NCI-H2196 (cell line): ENCODE measurements at regions not wholly inside any gene's neighbourhood (a gene's known extent, or its start where the extent isn't known, plus 50 kb on each side); places are given as distances from the start of the nearest gene placed in this dataset.
"Not testable (repeated sequence)": the region's sequence is repeated elsewhere in the genome, so short reads cannot be mapped to it uniquely, and the experiment has no call there.

Experiments used
- DNase-seq: peaks from one replicate; lab custom pipeline; 2025; ENCODE audit not compliant: unreplicated experiment; lab: John Stamatoyannopoulos, UW

DNA sequence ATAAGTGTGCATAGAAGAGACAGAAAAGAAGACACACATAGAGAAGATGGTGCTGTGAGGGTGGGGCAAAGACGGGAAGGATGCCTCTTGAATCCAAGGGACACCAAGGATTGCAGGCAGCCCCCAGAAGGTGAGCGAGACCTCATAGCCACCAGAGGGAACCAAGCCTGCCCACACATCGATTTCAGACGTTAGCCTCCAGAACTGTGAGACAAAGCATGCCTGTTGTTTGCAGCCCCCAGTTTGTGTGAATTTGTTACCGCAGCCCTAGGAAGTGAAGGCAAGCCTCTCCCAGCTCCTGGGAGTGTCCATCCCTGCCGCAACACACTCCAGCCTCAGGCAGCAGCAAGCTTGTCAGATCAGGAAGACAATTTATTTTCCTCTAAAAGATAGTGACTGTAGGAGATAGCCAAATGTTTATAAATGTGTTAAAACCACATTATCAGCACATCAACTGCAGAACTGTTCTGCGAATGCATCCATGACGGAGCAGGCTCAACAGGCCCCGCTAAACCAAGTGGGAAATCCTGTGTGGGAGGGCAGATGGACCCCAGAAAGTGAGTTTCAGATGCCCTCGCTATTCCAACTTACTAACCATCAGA lies 543.3 kb downstream of the MATN1 start:
- DNase-seq, result no peak

DNA sequence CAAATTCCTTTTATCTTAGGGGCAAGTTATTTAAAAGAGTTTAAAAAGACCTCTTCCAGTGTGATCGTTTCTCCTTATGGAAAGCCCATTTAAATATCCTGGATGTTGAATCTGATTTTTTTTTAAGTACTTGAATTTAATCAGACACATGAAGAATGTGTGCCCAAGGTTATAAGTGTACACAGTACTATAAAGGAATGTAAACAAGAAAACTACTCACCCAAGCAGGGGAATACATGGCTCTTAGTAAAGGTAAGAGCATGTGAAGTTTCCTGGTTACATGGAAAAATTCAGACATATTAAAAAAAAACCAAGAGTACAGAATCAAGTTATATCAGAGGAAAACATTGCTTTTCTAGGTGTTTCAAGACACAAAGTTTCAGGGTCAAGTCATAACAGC lies 546.9 kb downstream of the MATN1 start:
- DNase-seq, result no peak

DNA sequence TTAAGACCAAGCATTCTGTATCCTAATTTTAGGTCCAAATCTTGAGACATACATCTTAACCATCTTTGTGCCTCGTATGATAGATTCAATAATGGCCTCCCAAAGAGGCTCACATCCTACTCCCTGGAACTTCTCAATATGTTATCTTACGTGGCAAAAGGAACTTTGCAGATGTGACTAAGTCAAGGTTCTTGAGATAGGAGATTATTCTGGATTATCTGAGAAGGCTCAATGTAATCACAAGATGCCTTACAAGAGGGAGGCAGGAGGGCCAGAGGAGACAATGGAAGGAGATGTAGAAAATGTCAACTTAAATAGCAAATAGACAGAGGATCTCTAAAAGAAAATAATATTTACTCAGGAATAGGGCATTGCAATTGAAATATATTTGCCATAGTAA lies 548.9 kb downstream of the MATN1 start:
- DNase-seq, result no peak

DNA sequence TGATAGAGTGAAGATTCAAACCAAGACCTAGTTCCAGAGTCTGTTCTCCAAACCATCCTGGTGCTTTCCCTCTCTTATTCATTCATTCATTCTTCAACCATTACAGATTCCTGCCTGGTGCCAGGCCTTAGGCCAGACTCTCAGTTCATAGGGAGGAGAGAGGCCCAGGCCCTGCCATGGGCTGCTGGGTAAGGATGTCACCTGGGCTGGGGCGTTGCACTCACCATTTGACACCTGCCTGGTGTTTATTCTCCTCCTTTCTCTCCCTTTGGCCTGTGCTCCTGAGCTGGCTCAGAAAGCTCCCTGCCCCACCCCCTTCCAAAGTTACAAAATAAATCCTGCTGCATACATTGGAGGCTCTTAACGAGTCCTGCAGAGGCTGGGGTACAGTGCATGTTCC lies 549.8 kb downstream of the MATN1 start:
- DNase-seq, result no peak

DNA sequence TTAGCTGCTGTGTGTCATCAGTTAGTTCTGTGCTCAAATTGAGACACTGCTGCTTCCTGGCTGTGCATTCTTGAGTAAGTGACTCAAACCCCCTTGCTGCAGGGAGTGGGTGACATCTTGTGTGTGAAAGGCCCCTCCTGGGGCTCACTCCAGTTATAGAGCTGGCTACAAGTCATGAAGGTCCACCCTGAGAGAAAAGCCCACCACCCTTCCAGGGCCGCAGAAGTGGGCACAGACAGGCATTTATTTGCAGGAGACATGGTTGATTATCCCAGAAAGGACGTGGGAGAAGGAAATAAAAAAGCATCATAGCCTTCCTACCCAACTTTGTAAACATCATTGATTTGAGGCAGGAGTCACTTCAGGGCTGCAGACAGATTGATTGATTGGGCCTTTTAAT lies 550.6 kb downstream of the MATN1 start:
- no peak for DNase-seq

DNA sequence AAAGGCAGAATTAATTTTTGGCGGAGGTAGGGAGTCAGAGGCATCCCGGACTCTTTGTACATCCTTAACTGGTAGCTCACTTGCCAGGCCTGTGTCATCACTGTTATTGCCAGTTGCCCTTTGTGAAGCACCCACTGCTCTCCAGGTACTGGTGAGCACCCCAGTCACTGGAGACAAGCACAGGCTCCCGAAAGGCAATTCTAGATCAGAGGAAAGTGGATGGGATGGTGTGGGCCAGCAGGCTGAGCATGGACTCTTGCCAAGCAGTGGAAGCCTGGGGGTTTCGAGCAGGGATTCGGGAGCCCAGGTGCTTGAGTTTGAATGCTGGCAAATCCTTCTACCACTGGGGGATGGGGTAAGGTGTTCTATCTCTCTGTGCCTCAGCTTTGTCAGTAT lies 551.1 kb downstream of the MATN1 start:
- no peak for DNase-seq

DNA sequence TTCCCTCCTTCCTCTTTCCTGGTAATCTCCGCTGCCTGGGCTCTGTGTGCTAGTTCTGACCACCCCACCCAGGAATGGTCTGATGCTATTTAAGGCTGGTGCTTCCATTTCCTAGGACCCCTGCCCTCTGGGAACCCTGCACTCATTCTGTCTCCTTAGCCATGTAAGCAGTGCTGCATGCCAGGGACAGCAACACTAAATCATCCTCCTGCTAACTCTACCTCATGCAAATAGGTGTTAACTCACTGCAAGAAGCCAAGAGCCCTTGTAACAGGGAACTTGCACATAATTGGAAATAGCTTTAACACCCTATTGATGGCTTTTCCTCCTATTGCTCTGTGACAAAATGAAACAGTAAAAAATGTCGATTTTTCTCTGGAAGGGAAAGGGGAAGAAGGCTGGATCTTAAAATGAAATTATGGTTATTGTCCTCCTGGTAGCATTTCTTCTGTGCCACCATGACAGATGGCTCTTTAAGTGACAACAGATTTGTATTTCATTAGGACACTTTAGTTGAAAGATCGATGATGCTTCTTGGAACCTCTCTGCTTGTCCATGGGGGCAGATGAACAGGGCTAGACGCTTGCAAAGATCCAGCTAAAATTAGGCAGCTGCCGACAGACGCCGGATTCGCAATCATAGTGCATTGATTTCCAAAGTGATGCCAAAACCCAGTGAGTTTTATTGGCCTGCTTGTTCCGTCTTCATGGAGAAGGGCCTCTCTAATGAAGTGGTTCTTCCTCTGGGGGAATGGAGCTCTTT lies 551.7 kb downstream of the MATN1 start:
- no peak for DNase-seq

DNA sequence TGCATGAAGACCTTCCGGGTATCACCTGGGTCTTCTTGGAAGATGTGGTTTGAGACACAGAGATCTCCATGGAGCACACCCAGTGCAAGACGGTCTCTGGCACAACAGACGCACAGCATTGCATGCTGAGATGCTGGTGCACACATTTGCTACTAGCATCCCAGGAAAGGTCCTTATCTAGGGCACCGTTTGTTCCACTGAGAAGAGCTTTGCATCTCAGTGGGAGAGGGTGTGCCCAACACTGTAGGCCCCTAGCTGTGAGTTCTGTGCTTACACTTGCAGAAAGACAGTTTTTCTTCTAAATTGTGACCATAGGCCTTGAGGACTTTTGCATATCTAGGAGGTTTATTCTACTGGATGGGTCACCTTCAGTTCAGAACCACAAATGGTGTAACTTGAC lies 554.1 kb downstream of the MATN1 start:
- DNase-seq, result no peak

DNA sequence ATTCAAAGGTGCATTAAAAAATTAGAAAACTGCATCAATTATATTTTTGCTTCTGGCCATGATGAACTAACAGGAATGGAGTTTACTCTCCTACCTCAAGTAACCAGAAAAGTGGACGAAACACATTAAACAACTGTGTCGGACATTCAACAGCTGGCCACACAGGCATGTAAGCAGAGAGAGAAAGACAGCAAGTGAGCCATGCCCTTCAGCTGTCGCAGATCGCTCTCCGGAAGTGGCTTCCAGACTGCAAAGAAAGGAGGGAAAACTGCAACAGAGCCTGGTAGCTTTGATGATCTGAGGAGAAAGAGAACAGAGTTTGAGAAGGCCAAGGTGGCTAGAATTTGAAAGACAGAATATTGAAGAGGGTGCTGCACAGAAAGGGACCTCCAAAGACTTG lies 557.2 kb downstream of the MATN1 start:
- DNase-seq, result no peak

DNA sequence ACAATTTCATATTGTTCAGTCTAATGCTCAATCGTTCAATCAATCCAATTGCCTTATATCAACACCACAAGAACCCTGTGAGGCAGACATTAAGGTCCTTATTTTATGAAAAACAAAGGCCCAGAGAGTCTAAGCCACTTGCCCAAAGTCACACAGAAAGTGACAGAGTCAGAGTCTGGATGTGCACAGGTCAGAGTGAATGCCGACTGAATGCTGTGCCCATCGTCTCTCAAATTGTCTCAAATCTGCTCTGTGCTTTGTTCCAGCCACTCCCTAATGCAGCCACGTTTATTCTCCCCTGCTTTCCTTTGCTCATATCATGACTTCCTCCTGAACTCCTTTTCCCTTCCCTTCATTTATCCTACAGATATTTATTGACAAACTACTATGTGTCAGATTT lies 558.3 kb downstream of the MATN1 start:
- DNase-seq, result no peak

DNA sequence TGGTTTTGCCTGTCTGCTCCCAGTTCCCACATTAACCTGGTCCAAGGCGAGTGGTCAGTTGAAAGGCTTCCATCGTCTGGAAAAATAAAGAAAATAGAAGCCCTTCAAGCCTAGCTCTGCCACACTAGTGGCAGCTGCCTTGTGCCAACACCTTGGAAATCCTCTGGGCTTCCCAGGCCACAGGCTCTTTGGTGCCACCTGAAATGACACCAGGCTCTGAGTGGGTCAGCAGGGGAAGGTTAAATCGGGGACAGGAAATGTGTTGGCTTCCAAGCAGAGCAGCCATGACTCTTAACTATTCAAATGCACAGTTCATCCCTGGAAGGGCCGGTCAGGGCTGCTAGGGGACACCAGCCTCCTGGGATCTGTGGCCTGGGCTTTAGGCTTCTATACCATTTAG lies 558.7 kb downstream of the MATN1 start:
- DNase-seq, result no peak

DNA sequence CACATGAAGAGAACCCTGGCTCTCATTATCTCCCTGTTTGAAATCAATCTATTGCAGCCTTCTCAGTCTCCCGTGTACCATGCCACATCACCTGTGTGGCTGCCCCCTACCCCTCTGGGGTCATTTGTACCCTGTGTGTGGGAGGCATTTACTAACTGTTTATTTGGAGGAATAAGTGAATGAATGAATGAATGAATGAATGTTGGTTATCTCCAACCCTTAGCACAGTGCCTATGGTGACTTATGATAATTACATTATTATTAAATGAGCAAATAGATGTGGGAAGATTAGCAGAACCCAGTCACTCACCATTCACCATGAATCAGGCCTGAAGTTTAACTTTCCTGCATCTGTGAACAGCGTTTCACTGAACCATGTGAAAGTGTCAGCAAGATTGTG lies 560.8 kb downstream of the MATN1 start:
- DNase-seq, result no peak

DNA sequence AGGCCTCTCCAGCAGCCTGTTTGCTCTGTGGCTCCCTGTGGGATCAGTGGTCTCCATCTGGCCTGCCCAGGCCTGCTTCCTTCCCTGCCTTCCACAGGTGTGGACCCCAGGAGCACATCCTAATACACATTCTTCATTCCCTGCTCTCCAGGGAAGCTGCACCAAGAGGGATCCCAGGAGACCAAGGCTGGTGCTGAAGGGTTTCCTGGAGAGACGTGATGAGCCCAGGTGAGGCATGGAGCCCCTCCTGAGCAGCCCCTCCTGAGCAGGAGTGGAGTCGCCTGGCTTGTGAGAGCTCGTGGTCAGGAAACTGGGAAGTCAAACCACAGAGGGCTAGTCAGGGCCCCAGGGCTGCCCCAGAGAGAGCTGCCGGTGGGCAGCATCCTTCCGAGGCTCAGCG lies 561.4 kb downstream of the MATN1 start:
- DNase-seq, result no peak

DNA sequence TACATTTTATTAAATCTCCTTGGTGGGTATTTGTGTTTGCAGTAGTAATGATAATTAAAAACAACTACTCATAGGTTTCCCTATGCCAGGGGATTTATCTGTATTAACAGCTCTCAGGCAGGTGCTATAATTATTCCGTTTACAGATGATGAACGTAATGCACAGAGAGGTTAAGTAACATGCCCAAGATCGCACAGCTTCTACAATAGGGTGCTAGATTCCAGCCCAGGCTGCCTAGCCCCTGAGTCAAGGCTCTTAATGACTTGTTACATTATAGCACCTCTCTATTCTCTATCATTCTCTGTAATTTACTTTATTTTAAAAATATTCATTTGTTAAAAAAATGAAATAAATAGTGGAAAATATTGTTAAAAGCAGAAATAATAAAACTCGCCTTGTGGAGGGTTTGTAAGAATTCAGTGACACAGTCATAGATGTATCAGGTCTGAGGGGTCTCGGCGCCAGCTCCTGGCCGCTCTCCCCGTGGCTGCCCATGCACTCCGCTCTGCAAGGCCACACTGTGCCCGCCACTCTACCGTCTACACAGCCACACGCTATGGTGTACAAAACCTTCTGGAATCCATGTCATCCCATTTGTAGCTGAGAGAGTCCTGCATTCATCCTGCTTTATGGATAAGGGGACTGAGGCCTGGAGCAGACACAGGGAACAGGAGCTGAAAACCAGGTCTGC lies 562.2 kb downstream of the MATN1 start:
- no peak for DNase-seq

DNA sequence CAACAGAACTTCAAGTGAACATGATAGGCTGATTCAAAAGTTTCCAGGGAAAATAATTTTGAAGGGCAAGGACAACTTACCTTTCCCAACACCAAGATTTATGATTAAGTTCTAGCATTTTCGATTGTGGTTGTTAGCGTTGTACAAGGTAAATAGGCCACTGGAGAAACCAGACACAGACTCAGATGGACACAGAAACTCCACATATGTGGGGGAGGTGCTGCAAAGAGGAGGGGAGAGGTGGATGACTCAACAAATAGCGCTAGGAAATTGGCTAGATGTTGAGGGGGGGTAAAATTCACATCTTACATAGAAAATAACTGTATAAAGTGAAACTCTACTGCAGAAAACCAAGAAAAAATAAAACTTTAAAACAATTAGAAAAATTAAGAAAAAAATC lies 564.4 kb downstream of the MATN1 start:
- DNase-seq, result no peak

DNA sequence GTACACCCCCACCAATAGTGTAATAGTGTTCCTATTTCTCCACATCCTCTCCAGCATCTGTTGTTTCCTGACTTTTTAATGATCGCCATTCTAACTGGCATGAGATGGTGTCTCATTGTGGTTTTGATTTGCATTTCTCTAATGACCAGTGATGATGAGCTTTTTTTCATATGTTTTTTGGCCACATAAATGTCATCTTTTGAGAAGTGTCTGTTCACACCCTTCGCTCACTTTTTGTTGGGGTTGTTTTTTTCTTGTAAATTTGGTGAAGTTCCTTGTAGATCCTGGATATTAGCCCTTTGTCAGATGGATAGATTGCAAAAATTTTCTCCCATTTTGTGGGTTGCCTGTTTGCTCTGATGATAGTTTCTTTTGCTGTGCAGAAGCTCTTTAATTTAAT lies 567.7 kb downstream of the MATN1 start:
- DNase-seq, result not testable (repeated sequence)

DNA sequence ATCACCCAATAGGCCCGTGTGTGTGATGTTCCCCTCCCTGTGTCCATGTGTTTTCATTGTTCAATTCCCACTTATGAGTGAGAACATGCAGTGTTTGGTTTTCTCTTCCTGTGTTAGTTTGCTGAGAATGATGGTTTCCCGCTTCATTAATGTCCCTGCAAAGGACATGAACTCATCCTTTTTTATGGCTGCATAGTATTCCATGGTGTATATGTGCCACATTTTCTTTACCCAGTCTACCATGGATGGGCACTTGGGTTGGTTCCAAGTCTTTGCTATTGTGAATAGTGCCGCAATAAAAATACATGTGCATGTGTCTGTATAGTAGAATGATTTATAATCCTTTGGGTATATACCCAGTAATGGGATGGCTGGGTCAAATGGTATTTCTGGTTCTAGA lies 568.1 kb downstream of the MATN1 start:
- not testable (repeated sequence) for DNase-seq

DNA sequence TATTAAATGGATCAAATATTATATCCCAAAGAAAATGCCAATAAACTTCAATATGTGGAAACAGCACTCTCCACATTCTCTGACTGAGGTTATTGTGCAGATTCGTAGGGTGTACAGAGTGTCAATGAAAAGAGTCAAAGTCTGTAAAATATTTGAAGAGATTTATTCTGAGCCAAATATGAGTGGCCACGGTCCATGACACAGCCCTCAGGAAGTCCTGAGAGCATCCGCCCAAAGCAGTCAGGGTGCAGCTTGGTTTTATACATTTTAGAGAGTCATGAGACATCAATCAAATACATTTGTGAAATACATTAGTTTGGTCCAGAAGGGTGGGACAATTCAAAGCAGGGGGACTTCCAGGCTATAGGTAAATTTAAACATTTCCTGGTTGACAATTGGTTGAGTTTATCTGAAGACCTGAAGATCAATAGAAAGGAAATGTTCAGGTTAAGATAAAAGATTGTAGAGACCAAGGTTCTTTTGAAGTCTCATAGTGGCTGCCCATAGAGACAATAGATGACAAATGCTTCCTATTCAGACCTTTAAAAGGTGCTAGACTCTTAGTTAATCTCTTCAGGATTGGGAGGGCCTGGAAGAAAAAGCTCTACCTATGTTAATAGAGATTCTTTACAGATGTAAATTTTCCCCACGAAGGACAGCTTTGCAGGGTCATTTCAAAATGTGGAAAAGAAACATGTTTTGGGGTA lies 569.5 kb downstream of the MATN1 start:
- no peak for DNase-seq

DNA sequence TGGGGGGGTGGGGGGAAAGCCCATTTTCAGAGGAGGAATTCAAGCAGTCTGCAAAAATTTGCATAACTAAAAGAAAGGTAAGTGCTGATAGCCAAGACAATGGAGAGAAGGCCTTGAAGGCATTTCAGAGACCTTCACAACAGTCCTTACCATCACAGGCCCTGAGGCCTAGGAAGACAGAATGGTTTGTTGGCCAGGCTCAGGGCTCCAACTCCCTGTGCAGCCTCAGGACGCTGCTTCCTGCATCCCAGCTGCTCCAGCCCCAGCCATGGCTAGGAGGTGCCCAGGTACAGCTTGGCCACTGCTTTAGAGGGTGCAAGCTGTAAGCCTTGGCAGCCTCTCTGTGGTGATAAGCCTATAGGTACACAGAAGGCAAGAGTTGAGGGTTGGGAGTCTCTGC lies 571.6 kb downstream of the MATN1 start:
- no peak for DNase-seq

DNA sequence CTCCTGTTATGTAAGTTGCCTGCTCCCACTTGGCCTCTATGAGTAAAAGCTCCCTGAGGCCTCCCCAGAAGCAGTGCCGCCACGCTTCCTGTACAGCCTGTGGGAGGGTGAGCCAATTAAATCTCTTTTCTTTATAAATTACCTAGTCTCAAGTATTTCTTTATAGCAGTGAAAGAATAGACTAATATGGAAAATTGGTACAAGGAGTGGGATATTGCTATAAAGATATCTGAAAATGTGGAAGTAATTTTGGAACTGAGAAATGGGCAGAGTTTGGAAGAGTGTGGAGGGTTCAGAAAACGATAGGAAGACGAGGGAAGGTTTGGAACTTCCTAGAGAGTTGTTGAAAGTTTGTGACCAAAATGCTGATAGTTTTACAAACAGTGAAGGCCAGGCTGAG lies 572.3 kb downstream of the MATN1 start:
- no peak for DNase-seq

DNA sequence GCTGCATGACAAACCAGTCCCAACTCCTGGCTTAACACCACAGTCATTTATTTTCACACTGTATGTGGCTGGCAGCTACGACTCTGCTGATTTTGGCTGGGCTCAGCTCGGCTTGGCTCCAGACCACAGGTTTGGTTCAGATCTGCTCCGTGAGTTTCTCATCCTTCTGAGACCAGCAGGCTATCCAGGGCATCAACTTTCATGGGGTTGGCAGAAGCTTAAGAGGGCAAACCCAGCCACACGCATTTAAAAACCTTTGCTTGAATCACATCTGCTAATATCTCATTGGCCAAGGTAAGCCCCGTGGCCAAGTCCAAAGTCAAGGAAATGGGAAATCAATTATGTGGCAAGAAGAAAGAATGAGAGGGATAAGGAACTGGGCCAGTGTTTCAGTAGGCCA lies 574.2 kb downstream of the MATN1 start:
- no peak for DNase-seq

DNA sequence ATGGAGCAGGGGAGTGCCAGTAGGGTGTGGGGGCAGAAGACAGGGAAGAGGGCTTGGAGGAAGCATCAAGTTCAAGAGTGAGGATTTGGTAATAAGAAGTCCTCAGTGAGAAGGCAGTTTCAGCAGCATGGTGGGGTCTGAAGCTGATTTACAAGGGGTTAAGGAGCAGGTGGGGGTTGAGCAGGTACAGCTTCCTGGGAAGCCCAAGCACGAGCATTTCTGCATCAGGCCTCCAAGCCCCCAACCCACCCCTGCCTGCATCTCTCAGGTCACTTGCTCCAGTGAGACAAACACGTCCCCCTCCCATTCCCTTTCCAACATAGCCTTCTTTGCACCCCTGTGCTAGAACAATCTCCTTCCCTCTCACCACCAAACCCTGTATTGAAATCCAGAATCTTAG lies 574.7 kb downstream of the MATN1 start:
- DNase-seq, result no peak
